ENCODE measurements at regions not wholly inside any gene's neighbourhood (a gene's known extent, or its start where the extent isn't known, plus 50 kb on each side); places are given as distances from the start of the nearest gene placed in this dataset.
"Not testable (repeated sequence)": the region's sequence is repeated elsewhere in the genome, so short reads cannot be mapped to it uniquely, and the experiment has no call there.

GRCh38 chr7:55705728-55706450 is 133.6 kb upstream of the VOPP1 start:
- DNase-seq (ENCODE audit: low read depth, low spot score): not testable (repeated sequence)

- not testable (repeated sequence) for DNase-seq (ENCODE audit: low read depth, low spot score)
Measured at GRCh38 chr7:55702831-55703230, 130.5 kb upstream of the VOPP1 start.

- not testable (repeated sequence) for DNase-seq (ENCODE audit: low read depth, low spot score)
Measured at GRCh38 chr7:55699450-55699842, 127.1 kb upstream of the VOPP1 start.

DNA sequence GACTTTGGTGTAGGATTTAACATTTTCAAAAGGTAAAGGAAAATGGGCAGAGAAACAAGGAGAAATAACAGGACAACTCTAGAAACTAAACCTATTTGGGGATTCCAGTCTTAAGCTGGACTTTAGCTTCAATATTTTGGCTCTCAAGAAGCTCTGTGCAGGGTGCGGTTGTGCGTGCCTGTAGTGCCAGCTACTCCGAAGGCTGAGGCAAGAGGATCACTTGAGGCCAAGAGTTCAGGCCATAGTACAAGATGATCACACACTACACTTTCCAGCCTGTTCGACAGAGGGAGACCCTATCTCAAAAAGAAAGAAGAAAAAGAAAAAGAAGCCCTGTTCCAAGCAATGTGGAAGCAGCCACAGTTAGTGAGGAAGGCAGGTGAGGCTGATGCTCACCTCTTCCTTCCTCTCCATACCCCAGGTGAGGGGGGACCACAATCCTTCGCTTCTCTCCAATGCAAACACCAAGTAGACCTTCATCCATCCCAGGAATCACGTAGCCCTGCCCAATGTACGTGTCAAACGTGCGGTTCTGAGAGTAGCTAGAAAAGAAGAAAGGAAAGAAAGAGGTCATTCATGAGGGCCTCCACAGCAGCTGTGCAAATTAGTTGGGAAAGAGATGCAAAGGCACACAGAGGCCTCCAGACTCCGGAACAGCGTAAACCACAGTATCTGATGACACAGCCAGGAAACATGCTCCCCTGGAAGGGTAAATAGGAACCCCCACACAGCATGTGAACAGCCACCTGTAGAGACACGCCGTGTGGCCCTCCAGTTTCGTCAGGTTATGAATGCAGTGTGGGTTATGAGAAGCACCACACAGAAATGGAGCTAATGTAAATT is 126.5 kb upstream of the VOPP1 start:
- peak; percentile 9 for DNase-seq (ENCODE audit: low read depth, low spot score)

DNA sequence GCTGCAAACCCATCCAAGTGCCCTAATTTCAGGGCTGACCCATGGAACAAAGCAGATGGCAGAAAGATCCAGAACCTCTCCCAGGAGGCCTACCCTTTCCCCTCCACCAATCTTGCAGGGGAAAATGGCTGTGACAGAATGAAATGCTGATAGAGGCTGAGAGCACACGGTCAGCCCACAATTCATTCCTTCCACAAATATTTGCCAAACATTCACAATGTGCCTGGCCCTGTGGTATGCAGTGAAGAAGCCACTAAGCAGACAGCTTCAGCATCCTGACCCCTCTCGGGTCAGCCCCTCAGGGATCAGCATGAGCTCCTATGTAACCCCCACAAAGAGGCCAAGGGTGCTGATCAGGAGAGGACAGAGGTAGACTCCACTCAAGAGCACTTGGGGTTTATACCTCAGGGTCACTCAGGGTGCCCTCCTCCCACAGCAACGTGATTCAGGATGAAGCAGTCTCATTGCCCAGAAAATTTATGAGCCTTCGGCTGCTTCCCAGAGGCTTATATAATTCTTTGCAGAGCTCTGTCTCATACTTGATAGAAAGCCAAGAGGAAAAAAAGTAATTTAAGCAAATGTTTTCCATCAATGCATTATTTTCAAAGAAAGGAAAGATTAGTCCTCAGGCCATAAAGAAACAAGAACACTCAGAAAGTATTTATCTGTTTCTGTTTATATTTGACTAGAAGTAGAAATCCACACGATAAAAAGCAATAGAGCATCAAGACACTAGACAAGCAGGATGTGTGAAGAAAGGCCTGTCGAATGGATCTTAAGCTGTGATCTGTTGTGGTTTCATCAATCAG is 123.8 kb upstream of the VOPP1 start:
- DNase-seq (ENCODE audit: low read depth, low spot score): not testable (repeated sequence)

DNA sequence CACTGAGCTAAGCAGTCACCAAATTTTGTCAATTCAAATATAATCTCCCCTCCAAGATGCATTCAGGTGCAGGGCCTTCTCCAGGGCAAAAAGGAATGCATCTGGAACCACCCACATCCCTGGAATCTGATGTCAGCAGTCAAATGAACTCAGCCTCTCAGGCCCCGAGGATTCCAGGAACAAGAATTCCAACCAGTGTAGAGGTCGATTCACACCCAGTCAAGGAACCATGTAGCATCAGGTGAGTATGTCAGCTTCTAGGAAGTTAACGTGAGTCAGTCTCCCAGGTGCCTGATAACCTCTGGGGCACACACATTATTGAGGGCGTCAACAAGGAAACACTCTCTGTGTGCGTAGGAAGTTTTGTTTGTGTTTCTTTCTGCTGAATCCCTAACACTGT is 122.2 kb upstream of the VOPP1 start:
- DNase-seq (ENCODE audit: low read depth, low spot score): not testable (repeated sequence)

- DNase-seq (ENCODE audit: low read depth, low spot score): not testable (repeated sequence)
Measured at GRCh38 chr7:55688684-55689681, 116.7 kb upstream of the VOPP1 start.

DNA sequence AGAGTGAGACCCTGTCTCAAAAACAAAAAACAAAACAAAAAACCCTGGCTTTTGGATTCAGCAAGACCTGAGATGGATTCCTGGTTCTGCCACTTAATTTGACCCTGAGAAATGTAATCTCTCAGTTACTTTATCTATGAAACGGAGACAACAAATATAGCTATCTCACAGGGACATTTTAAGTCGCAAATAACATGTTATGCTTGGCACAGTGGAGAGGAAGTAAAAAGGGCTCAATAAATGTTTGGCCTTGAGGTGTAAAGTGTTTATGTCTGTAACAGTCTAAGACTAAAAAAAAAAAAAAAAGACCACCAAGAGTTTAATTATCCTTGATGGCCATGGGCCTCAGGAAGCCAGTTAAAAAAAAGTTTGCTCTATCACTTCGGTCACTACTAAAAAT is 116.0 kb upstream of the VOPP1 start:
- DNase-seq (ENCODE audit: low read depth, low spot score): not testable (repeated sequence)

DNA sequence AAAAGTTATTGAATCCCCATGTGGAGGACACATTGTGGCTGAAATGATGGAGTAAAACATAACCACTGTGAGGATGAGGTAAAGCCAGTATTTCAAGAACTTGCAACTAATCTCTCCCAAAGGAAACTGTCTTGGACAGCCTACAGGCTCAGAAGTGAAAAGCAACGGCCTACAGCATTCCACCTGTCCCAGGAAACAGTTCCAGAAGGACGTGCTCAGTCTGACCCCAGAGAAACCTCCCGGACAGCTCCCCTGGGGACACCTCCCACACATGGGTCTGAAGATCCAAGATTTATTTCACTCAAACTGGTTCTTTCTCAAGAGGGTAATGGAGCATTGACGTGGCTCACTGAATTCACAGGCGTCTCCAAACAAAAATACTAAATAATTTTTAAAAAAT is 115.0 kb upstream of the VOPP1 start:
- not testable (repeated sequence) for DNase-seq (ENCODE audit: low read depth, low spot score)

DNA sequence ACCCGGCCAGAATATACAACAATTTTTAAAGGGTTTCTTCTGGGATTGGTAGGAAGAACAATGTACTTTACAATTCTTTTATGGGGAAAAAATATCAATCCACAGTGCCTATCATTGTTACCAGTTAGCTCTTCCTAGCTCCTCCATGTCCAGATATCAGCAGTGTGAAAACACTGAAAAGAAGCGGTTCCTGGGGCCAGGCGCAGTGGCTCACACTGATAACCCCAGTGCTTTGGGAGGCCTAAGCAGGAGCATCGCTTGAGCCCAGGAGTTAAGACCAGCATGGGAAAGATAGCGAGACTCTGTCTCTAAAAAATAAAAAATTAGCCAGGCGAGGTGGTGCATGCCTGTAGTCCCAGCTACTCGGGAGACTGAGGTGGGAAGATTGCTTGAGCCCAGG is 114.5 kb upstream of the VOPP1 start:
- DNase-seq (ENCODE audit: low read depth, low spot score): not testable (repeated sequence)

DNA sequence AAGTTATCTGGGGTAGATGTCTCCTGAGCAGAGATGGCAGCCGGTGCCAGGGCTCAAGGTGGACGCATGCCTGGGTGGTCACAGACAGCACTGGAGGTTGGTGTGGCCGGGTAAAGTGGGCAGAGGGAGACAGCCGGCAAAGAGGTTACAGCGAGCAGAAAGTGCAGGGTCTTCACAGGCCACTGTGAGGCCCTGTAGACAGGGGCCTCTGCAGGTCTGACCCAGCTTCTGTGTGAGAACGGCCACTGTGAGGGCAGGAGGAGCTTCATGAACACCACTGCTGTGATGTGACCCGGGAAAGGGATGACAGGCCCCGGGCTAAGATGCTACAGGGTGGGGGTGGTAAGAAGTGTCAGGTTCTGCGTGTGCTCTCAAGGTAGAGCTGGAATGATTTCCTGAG is 111.2 kb upstream of the VOPP1 start:
- not testable (repeated sequence) for DNase-seq (ENCODE audit: low read depth, low spot score)

- not testable (repeated sequence) for DNase-seq (ENCODE audit: low read depth, low spot score)
Measured at GRCh38 chr7:55675589-55675988, 103.3 kb upstream of the VOPP1 start.

DNA sequence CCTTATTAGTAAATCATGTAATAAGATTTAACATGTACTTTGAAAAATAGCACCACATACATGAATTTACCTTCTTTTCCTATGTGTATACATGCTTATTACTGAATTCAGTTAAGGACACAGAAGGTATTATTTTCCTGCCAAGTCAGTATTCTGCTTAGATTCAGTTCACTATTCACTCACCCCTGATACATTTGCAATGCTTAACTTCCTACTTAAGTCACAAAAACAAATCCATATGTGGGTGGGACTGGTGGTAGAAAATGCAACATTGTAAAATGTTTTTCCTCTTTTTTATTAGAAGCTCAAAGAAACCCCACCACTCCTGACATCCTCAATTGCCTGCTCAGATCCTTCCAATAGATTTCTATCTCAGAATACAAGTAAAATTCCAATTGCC is 101.2 kb upstream of the VOPP1 start:
- DNase-seq (ENCODE audit: low read depth, low spot score): not testable (repeated sequence)

DNA sequence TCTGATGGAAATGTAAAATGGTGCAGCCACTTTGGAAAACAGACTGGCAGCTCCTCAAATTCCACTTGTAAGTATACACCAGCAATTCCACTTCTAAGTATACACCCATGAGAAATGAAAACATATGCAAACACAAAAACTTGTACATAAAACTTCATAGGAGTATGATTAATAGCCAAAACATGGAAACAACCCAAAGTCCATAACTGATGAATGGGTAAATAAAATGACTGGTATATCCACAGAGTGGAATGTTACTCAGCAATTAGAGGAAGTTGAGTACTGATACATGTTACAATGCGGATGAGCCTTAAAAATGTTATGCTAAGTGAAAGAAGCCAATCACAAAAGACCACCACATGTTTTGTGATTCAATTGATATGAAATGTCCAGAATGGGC is 99.8 kb upstream of the VOPP1 start:
- DNase-seq (ENCODE audit: low read depth, low spot score): not testable (repeated sequence)

DNA sequence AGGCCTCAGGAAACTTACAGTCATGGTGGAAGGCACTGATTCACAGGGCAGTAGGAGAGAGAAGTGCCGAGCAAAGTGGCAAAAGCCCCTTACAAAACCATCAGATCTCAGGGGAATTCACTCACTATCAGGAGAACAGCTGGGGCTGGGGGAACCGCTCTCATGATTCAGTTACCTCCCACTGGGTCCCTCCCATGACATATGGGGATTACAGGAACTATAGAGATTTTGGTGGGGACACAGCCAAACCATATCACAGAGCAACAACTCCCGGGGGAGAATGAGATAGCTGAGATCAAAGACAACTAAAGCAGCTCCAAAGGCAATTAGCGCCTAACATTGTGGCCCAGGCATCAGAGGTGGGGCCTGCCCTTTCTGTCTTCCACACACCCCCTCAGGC is 85.4 kb upstream of the VOPP1 start:
- DNase-seq (ENCODE audit: low read depth, low spot score): no peak

GRCh38 chr7:55651057-55651456 is 78.8 kb upstream of the VOPP1 start:
- DNase-seq (ENCODE audit: low read depth, low spot score): no peak

DNA sequence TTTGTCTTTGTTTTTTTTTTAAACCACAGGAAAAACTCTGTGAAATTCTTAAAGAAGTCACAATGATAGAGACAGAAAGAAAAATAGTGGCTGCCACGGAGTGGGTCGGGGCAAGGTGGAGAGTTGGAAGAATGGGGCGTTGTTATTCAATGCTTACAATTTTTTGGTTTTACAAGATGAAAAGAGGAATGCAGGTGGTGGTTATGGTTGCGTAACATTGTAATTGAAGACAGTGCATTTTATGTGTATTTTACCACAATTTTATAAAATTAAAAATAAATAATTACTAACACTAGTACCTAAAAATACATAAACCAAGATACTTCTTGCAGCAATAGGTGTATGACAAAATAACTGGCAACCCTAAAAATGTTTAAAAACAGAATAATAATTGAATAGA is 76.9 kb upstream of the VOPP1 start:
- DNase-seq (ENCODE audit: low read depth, low spot score): no peak

DNA sequence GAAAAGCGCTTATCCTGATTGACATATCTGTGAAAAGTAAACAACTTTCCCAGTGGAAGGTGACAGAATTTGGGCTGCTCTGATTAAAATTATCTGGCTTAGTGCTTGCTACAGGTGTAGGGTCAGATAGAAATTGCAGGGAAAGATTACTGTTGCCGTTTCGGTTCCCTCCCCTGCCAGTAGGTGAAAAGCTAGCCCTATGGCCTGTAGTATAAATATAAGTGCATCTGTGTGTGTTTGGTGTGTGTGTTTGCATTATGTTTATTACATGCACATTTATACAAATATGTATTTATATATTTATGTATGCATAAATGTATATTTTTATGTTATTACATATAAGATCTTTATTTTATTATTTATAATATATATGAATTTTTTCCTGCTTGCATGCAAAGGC is 72.3 kb upstream of the VOPP1 start:
- no peak for DNase-seq (ENCODE audit: low read depth, low spot score)

- no peak for DNase-seq (ENCODE audit: low read depth, low spot score)
Measured at GRCh38 chr7:55642266-55642665, 70.0 kb upstream of the VOPP1 start.

- DNase-seq (ENCODE audit: low read depth, low spot score): no peak
Measured at GRCh38 chr7:55641811-55642210, 69.5 kb upstream of the VOPP1 start.

GRCh38 chr7:55641273-55641691 is 69.0 kb upstream of the VOPP1 start:
- peak; percentile 55 for DNase-seq (ENCODE audit: low read depth, low spot score)

All from smooth muscle cell of the brain vasculature (primary cell).